Fibroblast of lung (primary cell): ENCODE measurements at regions not wholly inside any gene's neighbourhood (a gene's known extent, or its start where the extent isn't known, plus 50 kb on each side); places are given as distances from the start of the nearest gene placed in this dataset.

ENCODE experiments used
- DNase-seq, 2 donors: peaks; one replicate each; pipeline versions ENCODE4 v3.0.0 to v3.0.0-alpha.2; 2010; ENCODE audit warnings: low read depth in 2 of 2
- H2AFZ ChIP-seq: 2 replicates; pipeline ENCODE4 v1.5.1; 2012; ENCODE audit warnings: low read length, control low read depth, inconsistent platforms
- H3K27ac ChIP-seq: 2 replicates; pipeline ENCODE4 v1.5.1; 2011; ENCODE audit warnings: low read length, control low read depth; ENCODE audit not compliant: insufficient read depth
- H3K27me3 ChIP-seq: 2 replicates; pipeline ENCODE4 v1.5.1; 2011; ENCODE audit warnings: mild to moderate bottlenecking, low read length; ENCODE audit not compliant: control insufficient read depth, insufficient read depth
- H3K36me3 ChIP-seq: 2 replicates; pipeline ENCODE4 v1.5.1; 2011; ENCODE audit warnings: low read length; ENCODE audit not compliant: control insufficient read depth, insufficient read depth
- H3K4me1 ChIP-seq: 2 replicates; pipeline ENCODE4 v1.5.1; 2011; ENCODE audit warnings: low read length; ENCODE audit not compliant: control insufficient read depth, insufficient read depth; ENCODE audit errors: extremely low read depth
- H3K4me2 ChIP-seq: 2 replicates; pipeline ENCODE4 v1.5.1; 2011; ENCODE audit warnings: low read length, control low read depth; ENCODE audit not compliant: insufficient read depth; ENCODE audit errors: extremely low read depth
- H3K4me3 ChIP-seq, 4 experiments: fragments of 200-600 bp in 1 of 4; sonication (generic) in 1 of 4; replicated peaks in 1 of 4; 2 replicates each; pipeline ENCODE4 v1.5.1; 2011 to 2016; ENCODE audit warnings: low read length in 4 of 4, low read depth in 3 of 4, mild to moderate bottlenecking in 3 of 4, control low read depth in 2 of 4, inconsistent platforms in 1 of 4, mixed read lengths in 1 of 4; ENCODE audit not compliant: insufficient read depth in 1 of 4; ENCODE audit errors: control extremely low read depth in 1 of 4
- H3K79me2 ChIP-seq: 2 replicates; pipeline ENCODE4 v1.5.1; 2012; ENCODE audit warnings: mild to moderate bottlenecking, low read length, inconsistent platforms; ENCODE audit not compliant: control insufficient read depth, insufficient read depth
- H3K9ac ChIP-seq: 2 replicates; pipeline ENCODE4 v1.5.1; 2011; ENCODE audit warnings: mild to moderate bottlenecking, low read length, control low read depth; ENCODE audit not compliant: insufficient read depth
- H3K9me3 ChIP-seq: 2 replicates; pipeline ENCODE4 v1.5.1; 2012; ENCODE audit warnings: low read depth, low read length; ENCODE audit not compliant: control insufficient read depth, insufficient read depth
- H4K20me1 ChIP-seq: 2 replicates; pipeline ENCODE4 v1.5.1; 2011; ENCODE audit warnings: low read length; ENCODE audit not compliant: control insufficient read depth, insufficient read depth; ENCODE audit errors: extremely low read depth
- CTCF ChIP-seq, 2 donors: IDR thresholded peaks in 1 of 2; conservative IDR thresholded peaks in 1 of 2; 1 replicate in 1 of 2; 2 replicates in 1 of 2; pipeline ENCODE4 v1.5.1; 2011 to 2012; ENCODE audit warnings: low read length in 2 of 2, control low read depth in 1 of 2, inconsistent platforms in 1 of 2, low read depth in 1 of 2, mild to moderate bottlenecking in 1 of 2
- EZH2 ChIP-seq: IDR thresholded peaks from 2 replicates; pipeline ENCODE4 v1.5.1; 2012; ENCODE audit warnings: low read length, control low read depth, mild to moderate bottlenecking; ENCODE audit errors: missing control alignments

- DNase-seq, result peak in 1 of 2 donors; percentile 4
- TF ChIP-seq EZH2 (no peak), CTCF (conservative IDR thresholded peaks at IDR 0.05 in 1 of 2, IDR thresholded peaks at IDR 0.05 in 1 of 2; ENCODE audit: low read depth in 1 of 2, low read length in 2 of 2) (no peak)
- Histone ChIP-seq H3K79me2 (no peaks in the 10 kb centered on the region), H3K4me1 (no peaks in the 10 kb centered on the region), H2AFZ (no peak overlapping the region), H4K20me1 (no peaks in the 10 kb centered on the region), H3K36me3 (no peaks in the 10 kb centered on the region), H3K4me3 (no peak overlapping the region), H3K9me3 (no peaks in the 10 kb centered on the region), H3K4me2 (no peak overlapping the region), H3K27me3 (no peaks in the 10 kb centered on the region), H3K9ac (no peak overlapping the region), H3K27ac (no peak overlapping the region)
Measured at GRCh38 chr16:51391798-51392511, 240.9 kb upstream of the SALL1 start.

GRCh38 chr16:51390877-51391276, 239.8 kb upstream of the SALL1 start:
- Histone ChIP-seq H3K27me3 (no peaks in the 10 kb centered on the region), H3K4me2 (no peak overlapping the region), H3K36me3 (no peaks in the 10 kb centered on the region), H4K20me1 (no peaks in the 10 kb centered on the region), H2AFZ (no peak overlapping the region), H3K9me3 (no peaks in the 10 kb centered on the region), H3K4me1 (no peaks in the 10 kb centered on the region), H3K9ac (no peak overlapping the region), H3K27ac (no peak overlapping the region), H3K79me2 (no peaks in the 10 kb centered on the region), H3K4me3 (no peak overlapping the region)
- no peak for TF ChIP-seq CTCF (conservative IDR thresholded peaks at IDR 0.05 in 1 of 2, IDR thresholded peaks at IDR 0.05 in 1 of 2; ENCODE audit: low read depth in 1 of 2, low read length in 2 of 2)
- no peak for TF ChIP-seq EZH2
- DNase-seq, result no peak

- H3K4me3 ChIP-seq, result no peak overlapping the region
- H3K4me2 ChIP-seq, result no peak overlapping the region
- no peak overlapping the region for H3K9ac ChIP-seq
- H3K27ac ChIP-seq, result no peak overlapping the region
- no peaks in the 10 kb centered on the region for H4K20me1 ChIP-seq
- H3K79me2 ChIP-seq, result no peaks in the 10 kb centered on the region
- no peaks in the 10 kb centered on the region for H3K4me1 ChIP-seq
- TF ChIP-seq CTCF (conservative IDR thresholded peaks at IDR 0.05 in 1 of 2, IDR thresholded peaks at IDR 0.05 in 1 of 2; ENCODE audit: low read depth in 1 of 2, low read length in 2 of 2), result no peak
- no peak for TF ChIP-seq EZH2
- H2AFZ ChIP-seq, result no peak overlapping the region
- H3K36me3 ChIP-seq, result no peaks in the 10 kb centered on the region
- DNase-seq, result no peak
- H3K27me3 ChIP-seq, result no peaks in the 10 kb centered on the region
- no peaks in the 10 kb centered on the region for H3K9me3 ChIP-seq
Measured at GRCh38 chr16:51389881-51390280, 238.8 kb upstream of the SALL1 start.
